ENCODE measurements at regions not wholly inside any gene's neighbourhood (a gene's known extent, or its start where the extent isn't known, plus 50 kb on each side); places are given as distances from the start of the nearest gene placed in this dataset.

DNA sequence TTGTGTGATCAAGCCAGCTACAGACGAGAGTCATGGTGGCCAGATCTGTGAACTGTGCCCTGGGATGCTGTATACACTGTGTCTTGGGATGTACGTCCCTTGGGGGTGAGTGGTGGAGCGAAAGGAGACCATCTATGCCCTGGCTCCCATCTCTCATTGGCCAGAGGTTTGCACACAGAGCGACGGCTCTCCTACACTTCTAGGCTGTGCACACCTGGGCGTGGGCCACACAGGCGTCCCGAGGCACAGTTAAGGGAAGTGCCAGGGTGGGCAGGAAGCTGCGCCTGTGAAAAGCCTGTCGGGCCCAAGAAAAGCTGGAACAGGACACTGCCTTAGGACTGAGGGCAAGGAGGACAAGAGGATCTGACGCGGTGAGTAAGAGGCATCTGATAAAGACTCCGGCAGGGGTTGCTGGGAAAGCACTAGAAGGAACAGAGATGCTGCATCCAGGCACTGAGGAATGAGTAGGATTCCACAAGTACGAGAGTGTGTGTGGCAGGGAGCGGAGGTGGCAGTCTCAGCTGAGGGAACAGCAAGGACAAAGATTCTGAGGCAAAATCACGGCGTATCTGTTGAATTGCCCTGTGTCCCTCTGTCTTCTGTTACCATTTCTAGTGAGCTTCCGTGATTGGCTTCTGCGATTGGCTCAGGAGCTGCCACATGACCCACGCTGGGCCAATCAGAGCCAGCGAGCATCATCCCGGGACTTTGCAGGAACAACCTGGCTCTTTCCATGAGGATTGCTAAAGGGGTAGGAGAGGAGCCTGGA, 67.9 kb upstream of the ZBTB40 start:
- no peak overlapping the region for H3K4me3 ChIP-seq (ENCODE audit: low read depth, poor library complexity, severe bottlenecking)
- no peak for TF ChIP-seq CTCF (IDR thresholded peaks at IDR 0.05)
- TF ChIP-seq POLR2A (IDR thresholded peaks at IDR 0.05) = no peak
- 75 to 77% methylated on average over 22 of the region's 22 CpGs for WGBS, 2 donors
- no peak for DNase-seq (ENCODE audit: low spot score in 2 of 2)
- intact Hi-C loops (cut with DNase I; ENCODE audit: low total_unique reads) = no loop called here

DNA sequence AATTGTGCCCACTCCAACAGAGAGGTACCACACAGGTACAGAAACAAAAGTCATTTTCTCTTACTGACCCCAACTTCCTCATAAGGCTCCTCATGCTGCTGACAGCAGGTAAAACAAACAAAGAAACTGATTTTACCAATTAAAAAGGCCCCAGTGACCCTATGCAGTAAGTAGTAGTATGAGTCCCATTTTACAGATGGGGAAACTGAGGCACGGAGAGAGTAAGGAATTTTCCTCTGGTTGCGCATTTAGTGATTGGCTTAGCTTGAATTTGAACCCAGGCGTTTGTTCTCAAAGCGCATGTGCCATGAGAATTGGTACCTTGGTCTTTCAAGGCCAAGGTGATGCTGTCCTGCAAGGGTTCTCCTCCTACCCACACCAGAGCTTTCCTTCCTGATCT, 66.1 kb upstream of the ZBTB40 start:
- no peak for DNase-seq (ENCODE audit: low spot score in 2 of 2)
- WGBS, 2 donors = 71 to 73% methylated on average over 4 of the region's 4 CpGs
- intact Hi-C loops (cut with DNase I; ENCODE audit: low total_unique reads) = no loop called here
- H3K4me3 ChIP-seq (ENCODE audit: low read depth, poor library complexity, severe bottlenecking) = no peak overlapping the region
- no peak for TF ChIP-seq POLR2A (IDR thresholded peaks at IDR 0.05)
- no peak for TF ChIP-seq CTCF (IDR thresholded peaks at IDR 0.05)

GRCh38 chr1:22386774-22387173, 64.9 kb upstream of the ZBTB40 start:
- H3K4me3 ChIP-seq (ENCODE audit: low read depth, poor library complexity, severe bottlenecking) = no peak overlapping the region
- DNase-seq (ENCODE audit: low spot score in 2 of 2) = no peak
- intact Hi-C loops (cut with DNase I; ENCODE audit: low total_unique reads) = no loop called here
- WGBS, 2 donors = 79 to 85% methylated on average over 3 of the region's 3 CpGs
- TF ChIP-seq POLR2A (IDR thresholded peaks at IDR 0.05) (no peak), CTCF (IDR thresholded peaks at IDR 0.05) (no peak)

GRCh38 chr1:22387919-22388580, 63.6 kb upstream of the ZBTB40 start:
- intact Hi-C loops (cut with DNase I; ENCODE audit: low total_unique reads) = no loop called here
- no peak for DNase-seq (ENCODE audit: low spot score in 2 of 2)
- H3K4me3 ChIP-seq (ENCODE audit: low read depth, poor library complexity, severe bottlenecking) = no peak overlapping the region
- 25 to 26% methylated on average over 13 of the region's 13 CpGs for WGBS, 2 donors
- TF ChIP-seq POLR2A (IDR thresholded peaks at IDR 0.05) (no peak), CTCF (IDR thresholded peaks at IDR 0.05) (no peak)

GRCh38 chr1:22388671-22389450, 62.8 kb upstream of the ZBTB40 start:
- intact Hi-C loops (cut with DNase I; ENCODE audit: low total_unique reads) = no loop called here
- H3K4me3 ChIP-seq (ENCODE audit: low read depth, poor library complexity, severe bottlenecking) = no peak overlapping the region
- 31% methylated on average over 19 of the region's 19 CpGs for WGBS, 2 donors
- DNase-seq (ENCODE audit: low spot score in 2 of 2) = no peak
- TF ChIP-seq POLR2A (IDR thresholded peaks at IDR 0.05) (no peak), CTCF (IDR thresholded peaks at IDR 0.05) (no peak)
